Upper lobe of right lung (tissue), 1 donor: ENCODE measurements at regions not wholly inside any gene's neighbourhood (a gene's known extent, or its start where the extent isn't known, plus 50 kb on each side); places are given as distances from the start of the nearest gene placed in this dataset.

Experiments
- ATAC-seq: fragments of 200-7000 bp; cut with Tn5 transposase; one replicate; pipeline ENCODE4 v1.9.1; 2020; ENCODE audit warnings: mild to moderate bottlenecking, moderate library complexity
- DNase-seq: peaks from one replicate; pipeline ENCODE4 v3.0.0-alpha.2; 2020
- H3K27ac ChIP-seq: fragments of 200-600 bp; one replicate; pipeline ENCODE4 v1.8.0; 2022
- H3K27me3 ChIP-seq: fragments of 200-600 bp; one replicate; pipeline ENCODE4 v1.8.0; 2022; ENCODE audit warnings: mild to moderate bottlenecking
- H3K36me3 ChIP-seq: fragments of 200-600 bp; one replicate; pipeline ENCODE4 v1.8.0; 2022
- H3K4me1 ChIP-seq: fragments of 200-600 bp; one replicate; pipeline ENCODE4 v1.8.0; 2022
- H3K4me3 ChIP-seq: fragments of 200-600 bp; one replicate; pipeline ENCODE4 v1.8.0; 2022; ENCODE audit warnings: mild to moderate bottlenecking
- H3K9me3 ChIP-seq: fragments of 200-600 bp; one replicate; pipeline ENCODE4 v1.8.0; 2022
- CTCF ChIP-seq: fragments of 200-600 bp; IDR thresholded peaks from one replicate; pipeline ENCODE4 v1.8.0; 2022; ENCODE audit warnings: antibody characterized with exemption
- intact Hi-C: fragments of 100-400 bp; cut with DNase I; formaldehyde crosslinking; loops from one replicate; pipeline ENCODE4 v1.11.0; 2022
- donor health status: DM: no; HTN: yes; CAD: no; lungs with severe emphysema.

GRCh38 chr2:42984617-42985016 lies 192.2 kb upstream of the HAAO start:
- no peaks in the 10 kb centered on the region for H3K4me1 ChIP-seq
- no peaks in the 10 kb centered on the region for H3K27me3 ChIP-seq
- no peak overlapping the region for H3K27ac ChIP-seq
- TF ChIP-seq CTCF, result no peak
- H3K36me3 ChIP-seq, result no peaks in the 10 kb centered on the region
- no peaks in the 10 kb centered on the region for H3K9me3 ChIP-seq
- no peak for ATAC-seq
- intact Hi-C loops, result no loop called here
- no peak overlapping the region for H3K4me3 ChIP-seq
- DNase-seq, result peak; percentile 28

- no peaks in the 10 kb centered on the region for H3K36me3 ChIP-seq
- TF ChIP-seq CTCF, result no peak
- no peaks in the 10 kb centered on the region for H3K27me3 ChIP-seq
- H3K4me1 ChIP-seq, result no peaks in the 10 kb centered on the region
- H3K4me3 ChIP-seq, result no peak overlapping the region
- intact Hi-C loops, result no loop called here
- no peaks in the 10 kb centered on the region for H3K9me3 ChIP-seq
- ATAC-seq, result no peak
- no peak overlapping the region for H3K27ac ChIP-seq
- peak; percentile 17 for DNase-seq
Measured at GRCh38 chr2:42984081-42984480, 191.7 kb upstream of the HAAO start.

- ATAC-seq, result no peak
- intact Hi-C loops, result no loop called here
Measured at GRCh38 chr2:42980764-42981416, 188.5 kb upstream of the HAAO start.

GRCh38 chr2:42979870-42980763 lies 187.7 kb upstream of the HAAO start:
- no peaks in the 10 kb centered on the region for H3K36me3 ChIP-seq
- ATAC-seq, result no peak
- no peaks in the 10 kb centered on the region for H3K9me3 ChIP-seq
- H3K27me3 ChIP-seq, result no peaks in the 10 kb centered on the region
- intact Hi-C loops, result loop anchor here (10.0 kb wide), 2 partner anchors 245 to 505 kb away; partner anchors contain the start of gene ZFP36L2
- TF ChIP-seq CTCF, result no peak
- H3K4me1 ChIP-seq, result peaks cover 8% of the 10 kb centered on the region
- DNase-seq, result peak; percentile 29
- H3K4me3 ChIP-seq, result no peak overlapping the region
- H3K27ac ChIP-seq, result no peak overlapping the region

More at GRCh38 chr2:42980764-42981416, 188.5 kb upstream of the HAAO start:
- TF ChIP-seq CTCF, result no peak
- no peak overlapping the region for H3K27ac ChIP-seq
- H3K4me1 ChIP-seq, result peaks cover under 1% of the 10 kb centered on the region
- peak; percentile 26 for DNase-seq
- H3K27me3 ChIP-seq, result no peaks in the 10 kb centered on the region
- H3K9me3 ChIP-seq, result no peaks in the 10 kb centered on the region
- no peaks in the 10 kb centered on the region for H3K36me3 ChIP-seq
- no peak overlapping the region for H3K4me3 ChIP-seq

- ATAC-seq (no peak), DNase-seq (peak; percentile 33)
- Histone ChIP-seq H3K9me3 (no peaks in the 10 kb centered on the region), H3K36me3 (no peaks in the 10 kb centered on the region), H3K4me3 (no peak overlapping the region), H3K27me3 (no peaks in the 10 kb centered on the region), H3K27ac (no peak overlapping the region), H3K4me1 (peaks cover 15% of the 10 kb centered on the region)
- intact Hi-C loops, result loop anchor here (10.0 kb wide), 2 partner anchors 245 to 505 kb away; partner anchors contain the start of gene ZFP36L2
- TF ChIP-seq CTCF, result no peak
Measured at GRCh38 chr2:42979416-42979869, 187.1 kb upstream of the HAAO start.
